IPS-18c (cell line): ENCODE measurements at regions not wholly inside any gene's neighbourhood (a gene's known extent, or its start where the extent isn't known, plus 50 kb on each side); places are given as distances from the start of the nearest gene placed in this dataset.
"Not testable (repeated sequence)": the region's sequence is repeated elsewhere in the genome, so short reads cannot be mapped to it uniquely, and the experiment has no call there.

Experiments
- H3K4me3 ChIP-seq: 2 replicates; pipeline ENCODE4 v1.7.0; 2013; ENCODE audit warnings: low read depth, mild to moderate bottlenecking, low read length, moderate library complexity; ENCODE audit not compliant: insufficient read depth
- H3K9me3 ChIP-seq: one replicate; pipeline ENCODE4 v1.6.1; 2013; ENCODE audit warnings: mild to moderate bottlenecking, low read length, moderate library complexity; ENCODE audit not compliant: control insufficient read depth, insufficient read depth

- Histone ChIP-seq H3K4me3 (no peak overlapping the region), H3K9me3 (no peaks in the 10 kb centered on the region)
Measured at GRCh38 chr2:78715293-78715692, 310.2 kb upstream of the REG3G start.

DNA sequence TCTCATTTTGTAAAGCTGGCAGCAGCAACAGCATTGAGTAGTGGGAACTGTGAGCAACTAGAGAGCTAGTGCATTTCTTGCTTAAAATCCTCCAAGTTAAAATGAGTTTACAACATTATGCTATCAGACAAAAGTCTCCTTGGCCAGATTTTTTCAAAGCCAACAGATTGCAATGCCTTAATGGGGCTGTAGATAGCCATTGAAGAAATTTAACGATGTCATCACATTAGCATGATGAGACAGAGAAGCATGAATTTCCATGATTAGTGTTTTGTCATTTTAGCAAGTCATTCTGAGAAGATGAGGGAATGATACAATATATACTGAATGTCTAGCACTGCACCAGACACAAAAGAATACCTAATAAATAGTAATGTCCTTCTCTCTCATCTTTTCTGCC is 307.5 kb upstream of the REG3G start:
- H3K9me3 ChIP-seq = no peaks in the 10 kb centered on the region

GRCh38 chr2:78718473-78718872 is 307.0 kb upstream of the REG3G start:
- no peak overlapping the region for H3K4me3 ChIP-seq
- H3K9me3 ChIP-seq = no peaks in the 10 kb centered on the region

More for the DNA sequence above, 307.5 kb upstream of the REG3G start:
- no peak overlapping the region for H3K4me3 ChIP-seq

- Histone ChIP-seq H3K9me3 (no peaks in the 10 kb centered on the region), H3K4me3 (no peak overlapping the region)
Measured at GRCh38 chr2:78721355-78722033, 304.0 kb upstream of the REG3G start.

GRCh38 chr2:78734221-78734620 is 291.3 kb upstream of the REG3G start:
- no peaks in the 10 kb centered on the region for H3K9me3 ChIP-seq
- no peak overlapping the region for H3K4me3 ChIP-seq

- no peak overlapping the region for H3K4me3 ChIP-seq
- H3K9me3 ChIP-seq = no peaks in the 10 kb centered on the region
Measured at GRCh38 chr2:78739282-78739681, 286.2 kb upstream of the REG3G start.

DNA sequence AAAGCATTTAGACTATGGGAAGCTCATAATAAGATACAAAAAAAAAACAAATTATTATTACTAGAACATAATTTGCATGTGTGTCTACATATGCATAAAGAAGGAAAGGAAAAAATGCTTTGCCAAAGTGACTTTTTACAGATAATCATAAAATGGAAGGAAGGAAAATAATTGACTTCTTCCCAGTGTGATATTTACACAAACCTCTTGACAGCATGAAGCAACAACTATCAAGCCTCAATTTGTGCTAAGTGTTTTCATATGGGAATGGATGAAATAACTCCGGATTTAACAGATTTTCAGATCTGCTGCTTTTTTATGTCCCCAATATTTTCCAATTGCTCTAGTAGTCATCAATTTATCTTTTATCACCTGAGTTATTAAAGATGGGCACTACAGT is 275.9 kb upstream of the REG3G start:
- Histone ChIP-seq H3K4me3 (no peak overlapping the region), H3K9me3 (no peaks in the 10 kb centered on the region)

- no peaks in the 10 kb centered on the region for H3K9me3 ChIP-seq
- no peak overlapping the region for H3K4me3 ChIP-seq
Measured at GRCh38 chr2:78750219-78750618, 275.3 kb upstream of the REG3G start.

DNA sequence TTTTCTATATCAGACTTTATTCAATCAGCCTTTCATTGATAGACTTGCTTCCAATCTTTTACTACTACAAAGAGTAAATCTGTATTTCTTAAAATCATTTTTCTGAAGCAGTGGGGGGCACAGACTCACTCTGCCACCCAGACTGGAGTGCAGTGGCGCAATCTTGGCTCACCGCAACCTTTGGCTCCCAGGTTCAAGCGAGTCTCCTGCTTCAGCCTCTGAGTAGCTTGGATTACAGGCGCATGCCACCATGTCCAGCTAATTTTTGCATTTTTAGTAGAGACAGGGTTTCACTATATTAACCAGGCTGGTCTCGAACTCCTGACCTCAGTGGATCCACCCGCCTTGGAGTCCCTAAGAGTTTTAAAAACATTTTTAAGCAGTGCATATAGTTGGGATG is 270.6 kb upstream of the REG3G start:
- Histone ChIP-seq H3K9me3 (no peaks in the 10 kb centered on the region), H3K4me3 (no peak overlapping the region)

- H3K9me3 ChIP-seq = no peaks in the 10 kb centered on the region
Measured at GRCh38 chr2:78757191-78757590, 268.3 kb upstream of the REG3G start.

DNA sequence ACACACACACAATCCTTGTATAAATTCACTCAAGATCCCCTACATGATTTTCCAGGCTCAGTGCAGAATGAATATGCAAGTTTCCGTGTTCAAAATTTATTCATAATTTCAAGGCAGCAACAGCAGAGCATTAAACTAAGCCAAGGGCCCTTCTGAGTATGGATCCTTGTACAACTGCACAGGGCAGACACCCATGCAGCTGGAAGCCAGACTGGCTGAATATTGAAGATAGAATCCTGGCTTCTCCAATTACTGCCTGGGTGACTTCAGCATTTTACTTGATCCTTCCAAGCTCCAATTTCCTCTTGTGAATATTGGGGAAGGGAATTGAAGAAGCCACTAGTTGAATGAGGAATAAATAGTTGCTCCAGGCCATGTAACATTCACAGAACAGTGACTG is 267.9 kb upstream of the REG3G start:
- Histone ChIP-seq H3K4me3 (no peak overlapping the region), H3K9me3 (no peaks in the 10 kb centered on the region)

More at GRCh38 chr2:78757191-78757590, 268.3 kb upstream of the REG3G start:
- no peak overlapping the region for H3K4me3 ChIP-seq

DNA sequence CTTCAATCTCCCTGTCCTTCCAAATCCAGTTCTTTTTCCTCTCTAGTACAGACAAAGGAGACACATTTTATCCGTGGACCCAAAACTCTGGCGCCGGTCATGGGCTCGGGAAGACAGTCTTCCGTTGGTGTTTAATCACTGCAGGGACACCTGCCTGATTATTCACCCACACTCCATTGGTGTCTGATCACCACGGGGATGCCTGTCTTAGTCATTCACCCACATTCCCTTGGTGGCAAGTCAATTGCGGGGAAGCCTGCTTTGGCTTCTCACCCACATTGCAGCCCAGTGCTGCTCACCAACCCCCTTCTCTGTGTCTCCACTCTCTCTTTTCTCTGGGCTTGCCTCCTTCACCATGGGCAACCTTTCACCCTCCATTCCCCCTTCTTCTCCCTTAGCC is 266.7 kb upstream of the REG3G start:
- H3K4me3 ChIP-seq, H3K9me3 ChIP-seq: not testable (repeated sequence)

DNA sequence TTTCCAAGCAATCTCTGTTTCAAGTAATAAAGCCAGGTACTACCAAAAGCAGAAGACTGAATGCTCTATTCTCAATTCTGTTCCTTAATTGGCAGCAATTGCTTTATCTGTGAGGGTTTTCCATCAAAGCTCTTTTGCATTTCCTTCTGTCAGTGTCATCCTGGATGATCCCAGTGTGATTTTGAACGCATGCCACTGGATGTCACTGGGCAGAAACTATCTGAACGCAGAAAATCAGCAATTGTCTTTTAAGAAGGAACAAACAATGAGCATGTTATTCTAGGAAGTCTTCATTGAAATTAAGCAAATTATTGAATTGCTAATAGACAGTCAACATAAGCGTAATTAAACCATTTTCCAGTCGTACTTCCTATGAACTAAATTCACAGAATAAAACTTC is 259.0 kb upstream of the REG3G start:
- Histone ChIP-seq H3K9me3 (no peaks in the 10 kb centered on the region), H3K4me3 (no peak overlapping the region)

- H3K4me3 ChIP-seq = no peak overlapping the region
Measured at GRCh38 chr2:78768016-78768415, 257.5 kb upstream of the REG3G start.

GRCh38 chr2:78775291-78775690 is 250.2 kb upstream of the REG3G start:
- peaks cover 5% of the 10 kb centered on the region for H3K9me3 ChIP-seq
- no peak overlapping the region for H3K4me3 ChIP-seq

More at GRCh38 chr2:78768016-78768415, 257.5 kb upstream of the REG3G start:
- H3K9me3 ChIP-seq = no peaks in the 10 kb centered on the region

DNA sequence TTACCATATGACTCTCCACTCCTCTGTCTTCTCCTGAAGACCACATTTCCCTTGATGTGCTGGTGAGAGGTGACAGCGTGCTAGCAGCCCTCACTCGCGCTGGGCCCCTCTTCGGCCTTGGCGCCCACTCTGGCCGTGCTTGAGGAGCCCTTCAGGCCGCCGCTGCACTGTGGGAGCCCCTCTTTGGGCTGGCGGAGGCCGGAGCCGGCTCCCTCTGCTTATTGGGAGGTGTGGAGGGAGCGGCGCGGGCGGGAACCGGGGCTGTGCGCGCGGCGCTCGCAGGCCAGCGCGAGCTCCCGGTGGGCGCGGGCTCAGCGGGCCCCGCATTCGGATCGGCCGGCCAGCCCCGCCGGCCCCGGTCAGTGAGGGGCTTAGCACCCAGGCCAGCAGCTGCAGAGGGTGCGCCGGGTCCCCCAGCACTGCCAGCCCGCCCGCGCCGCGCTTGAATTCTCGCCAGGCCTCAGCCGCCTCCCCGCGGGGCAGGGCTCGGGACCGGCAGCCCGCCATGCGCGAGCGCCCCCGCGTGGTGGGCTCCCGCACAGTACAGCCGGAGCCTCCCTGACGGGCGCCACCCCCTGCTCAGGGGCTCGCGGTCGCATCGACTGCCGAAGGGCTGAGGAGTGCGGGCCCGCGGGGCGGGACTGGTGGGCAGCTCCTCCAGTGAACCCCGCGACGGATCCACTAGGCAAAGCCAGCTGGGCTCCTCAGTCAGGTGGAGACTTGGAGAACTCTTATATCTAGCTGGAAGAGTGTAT is 246.6 kb upstream of the REG3G start:
- Histone ChIP-seq H3K9me3 (peaks cover 5% of the 10 kb centered on the region), H3K4me3 (no peak overlapping the region)

DNA sequence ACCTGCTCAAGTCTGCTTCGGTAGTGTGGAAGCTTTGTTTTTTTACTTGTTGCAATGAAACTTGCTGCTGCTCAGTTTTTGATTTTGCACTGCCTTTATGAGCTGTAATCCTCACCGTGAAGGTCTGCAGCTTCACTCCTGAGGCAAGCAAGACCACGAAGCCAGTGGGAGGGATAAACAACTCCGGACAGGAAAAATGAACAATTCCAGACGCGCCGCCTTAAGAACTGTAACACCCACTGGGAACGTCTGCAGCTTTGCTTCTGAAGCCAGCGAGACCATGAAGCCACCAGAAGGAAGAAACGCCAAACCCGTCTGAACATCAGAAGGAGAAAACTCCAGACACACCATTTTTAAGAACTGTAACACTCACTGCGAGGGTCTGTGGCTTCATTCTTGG is 245.7 kb upstream of the REG3G start:
- Histone ChIP-seq H3K9me3 (peaks cover 5% of the 10 kb centered on the region), H3K4me3 (no peak overlapping the region)

GRCh38 chr2:78780256-78780655 is 245.2 kb upstream of the REG3G start:
- Histone ChIP-seq H3K4me3 (no peak overlapping the region), H3K9me3 (peaks cover 5% of the 10 kb centered on the region)
